ENCODE measurements at regions not wholly inside any gene's neighbourhood (a gene's known extent, or its start where the extent isn't known, plus 50 kb on each side); places are given as distances from the start of the nearest gene placed in this dataset.

- H3K27me3 ChIP-seq (ENCODE audit: low read depth), result no peaks in the 10 kb centered on the region
- TF ChIP-seq CTCF (IDR thresholded peaks at IDR 0.05; ENCODE audit: borderline replicate concordance), result no peak
- no peaks in the 10 kb centered on the region for H3K36me3 ChIP-seq
- peaks cover 4% of the 10 kb centered on the region for H3K9me3 ChIP-seq (replicated peaks)
- no peak overlapping the region for H3K4me3 ChIP-seq
- no peaks in the 10 kb centered on the region for H3K4me1 ChIP-seq
- intact Hi-C loops (cut with micrococcal nuclease), result no loop called here
- H3K27ac ChIP-seq (replicated peaks), result no peak overlapping the region
- no peak for DNase-seq
These were observed 117.1 kb downstream of the HNRNPD start for GRCh38 chr4:82256718-82257117.

GRCh38 chr4:82255657-82256056 lies 118.1 kb downstream of the HNRNPD start:
- Histone ChIP-seq H3K9me3 (replicated peaks) (peaks cover 4% of the 10 kb centered on the region), H3K4me3 (no peak overlapping the region), H3K27me3 (ENCODE audit: low read depth) (peaks cover 2% of the 10 kb centered on the region), H3K4me1 (no peaks in the 10 kb centered on the region), H3K36me3 (no peaks in the 10 kb centered on the region), H3K27ac (replicated peaks) (no peak overlapping the region)
- intact Hi-C loops (cut with micrococcal nuclease), result no loop called here
- TF ChIP-seq CTCF (IDR thresholded peaks at IDR 0.05; ENCODE audit: borderline replicate concordance), result no peak
- DNase-seq, result no peak

GRCh38 chr4:82248903-82249632 lies 124.7 kb downstream of the HNRNPD start:
- Histone ChIP-seq H3K27ac (replicated peaks) (no peak overlapping the region), H3K9me3 (replicated peaks) (no peaks in the 10 kb centered on the region), H3K36me3 (no peaks in the 10 kb centered on the region), H3K4me3 (no peak overlapping the region), H3K27me3 (ENCODE audit: low read depth) (peaks cover 5% of the 10 kb centered on the region), H3K4me1 (no peaks in the 10 kb centered on the region)
- DNase-seq, result no peak
- intact Hi-C loops (cut with micrococcal nuclease), result no loop called here
- TF ChIP-seq CTCF (IDR thresholded peaks at IDR 0.05; ENCODE audit: borderline replicate concordance), result no peak

GRCh38 chr4:82247629-82248028 lies 126.2 kb downstream of the HNRNPD start:
- H3K4me1 ChIP-seq, result no peaks in the 10 kb centered on the region
- no peak overlapping the region for H3K27ac ChIP-seq (replicated peaks)
- peaks cover 5% of the 10 kb centered on the region for H3K27me3 ChIP-seq (ENCODE audit: low read depth)
- no peak overlapping the region for H3K4me3 ChIP-seq
- TF ChIP-seq CTCF (IDR thresholded peaks at IDR 0.05; ENCODE audit: borderline replicate concordance), result no peak
- intact Hi-C loops (cut with micrococcal nuclease), result no loop called here
- no peaks in the 10 kb centered on the region for H3K36me3 ChIP-seq
- no peaks in the 10 kb centered on the region for H3K9me3 ChIP-seq (replicated peaks)
- DNase-seq, result no peak

GRCh38 chr4:82247171-82247570 lies 126.6 kb downstream of the HNRNPD start:
- Histone ChIP-seq H3K27ac (replicated peaks) (no peak overlapping the region), H3K36me3 (no peaks in the 10 kb centered on the region), H3K4me3 (no peak overlapping the region), H3K4me1 (no peaks in the 10 kb centered on the region), H3K27me3 (ENCODE audit: low read depth) (peaks cover 5% of the 10 kb centered on the region), H3K9me3 (replicated peaks) (no peaks in the 10 kb centered on the region)
- TF ChIP-seq CTCF (IDR thresholded peaks at IDR 0.05; ENCODE audit: borderline replicate concordance), result no peak
- intact Hi-C loops (cut with micrococcal nuclease), result no loop called here
- DNase-seq, result no peak
